ENCODE measurements at regions not wholly inside any gene's neighbourhood (a gene's known extent, or its start where the extent isn't known, plus 50 kb on each side); places are given as distances from the start of the nearest gene placed in this dataset.
"Not testable (repeated sequence)": the region's sequence is repeated elsewhere in the genome, so short reads cannot be mapped to it uniquely, and the experiment has no call there.

DNA sequence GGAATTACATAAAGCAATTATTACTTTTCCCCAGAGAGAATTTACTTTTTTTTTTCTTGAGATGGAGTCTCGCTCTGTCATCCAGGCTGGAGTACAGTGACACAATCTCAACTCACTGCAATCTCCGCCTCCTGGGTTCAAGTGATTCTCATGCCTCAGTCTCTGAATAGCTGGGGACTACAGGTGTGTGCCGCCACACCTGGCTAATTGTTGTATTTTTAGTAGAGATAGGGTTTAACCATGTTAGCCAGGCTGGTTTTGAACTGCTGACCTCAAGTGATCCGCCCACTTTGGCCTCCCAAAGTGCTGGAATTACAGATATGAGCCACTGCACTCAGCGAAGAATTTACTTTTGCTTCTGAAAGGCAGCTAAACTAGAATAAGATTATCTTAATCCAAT, 181.6 kb downstream of the DLEU7 start:
- not testable (repeated sequence) for TF ChIP-seq CTCF, POLR2A, EP300 (IDR thresholded peaks at IDR 0.05)

Measured in ovary (tissue), 3 donors.